GM12878 (cell line): ENCODE measurements at regions not wholly inside any gene's neighbourhood (a gene's known extent, or its start where the extent isn't known, plus 50 kb on each side); places are given as distances from the start of the nearest gene placed in this dataset.

ENCODE experiments used
- ATF3 ChIP-seq: IDR thresholded peaks from 2 replicates; pipeline ENCODE4 v1.6.1; 2011; ENCODE audit warnings: low read depth, mild to moderate bottlenecking, low read length, moderate library complexity, borderline replicate concordance; ENCODE audit errors: extremely low read depth
- IRF5 ChIP-seq: fragments of 450-650 bp; IDR thresholded peaks from 2 replicates; pipeline ENCODE4 v1.6.1; 2017; ENCODE audit warnings: borderline replicate concordance
- JUNB ChIP-seq: IDR thresholded peaks from 2 replicates; pipeline ENCODE4 v1.6.1; 2016; ENCODE audit warnings: antibody characterized with exemption, mild to moderate bottlenecking
- MEF2A ChIP-seq: IDR thresholded peaks from 2 replicates; pipeline ENCODE4 v1.6.1; 2011; ENCODE audit warnings: low read depth, mild to moderate bottlenecking, low read length, moderate library complexity; ENCODE audit not compliant: insufficient read depth
- YBX1 ChIP-seq: fragments of 450-650 bp; IDR thresholded peaks from 2 replicates; pipeline ENCODE4 v1.6.1; 2016; ENCODE audit warnings: antibody characterized with exemption
- ZNF24 ChIP-seq: fragments of 450-650 bp; IDR thresholded peaks from 2 replicates; pipeline ENCODE4 v1.6.1; 2017; ENCODE audit warnings: antibody characterized with exemption, mild to moderate bottlenecking
- ZNF687 ChIP-seq: fragments of 450-650 bp; IDR thresholded peaks from 2 replicates; pipeline ENCODE4 v1.6.1; 2017; ENCODE audit warnings: mild to moderate bottlenecking, moderate library complexity

GRCh38 chr6:144466716-144467115 is 181.6 kb downstream of the UTRN start (continued):
- TF ChIP-seq ATF3 = no peak
- TF ChIP-seq IRF5 = no peak
- no peak for TF ChIP-seq YBX1
- TF ChIP-seq ZNF687 = no peak
- TF ChIP-seq JUNB = no peak
- no peak for TF ChIP-seq MEF2A
- TF ChIP-seq ZNF24 = no peak
